Sigmoid colon (tissue), 6 donors: ENCODE measurements at regions not wholly inside any gene's neighbourhood (a gene's known extent, or its start where the extent isn't known, plus 50 kb on each side); places are given as distances from the start of the nearest gene placed in this dataset.

Source experiments
- DNase-seq: peaks from one replicate; pipeline ENCODE4 v3.0.0-alpha.2; 2019
- H3K27ac ChIP-seq, 4 donors: fragments of 200-600 bp; sonication (generic); one replicate each; pipeline ENCODE4 v1.5.1; 2016 to 2019; ENCODE audit warnings: mild to moderate bottlenecking in 1 of 4
- H3K27me3 ChIP-seq, 3 donors: fragments of 200-600 bp; sonication (generic); one replicate each; pipeline ENCODE4 v1.5.1; 2019; ENCODE audit warnings: mild to moderate bottlenecking in 1 of 3
- H3K36me3 ChIP-seq, 4 donors: fragments of 200-600 bp; sonication (generic); one replicate each; pipeline ENCODE4 v1.5.1; 2016 to 2019
- H3K4me1 ChIP-seq, 4 donors: fragments of 200-600 bp; sonication (generic); one replicate each; pipeline ENCODE4 v1.5.1; 2017 to 2019
- H3K4me3 ChIP-seq, 4 donors: fragments of 200-600 bp; sonication (generic); one replicate each; pipeline ENCODE4 v1.5.1; 2017 to 2019; ENCODE audit warnings: mild to moderate bottlenecking in 2 of 4, moderate library complexity in 1 of 4
- H3K9me3 ChIP-seq, 4 donors: fragments of 200-600 bp in 3 of 4; sonication (generic) in 3 of 4; one replicate each; pipeline versions ENCODE4 v1.5.1 to v1.6.1; 2013 to 2019
- EP300 ChIP-seq, 4 donors: sonication (generic); formaldehyde crosslinking; IDR thresholded peaks; one replicate each; pipeline ENCODE4 v1.6.1; 2017; ENCODE audit warnings: antibody characterized with exemption in 4 of 4
- POLR2A ChIP-seq, 2 donors: fragments of 450-650 bp; IDR thresholded peaks; one replicate each; pipeline ENCODE4 v1.6.1; 2016; ENCODE audit warnings: antibody characterized with exemption in 2 of 2, mild to moderate bottlenecking in 2 of 2, moderate library complexity in 2 of 2
- POLR2AphosphoS5 ChIP-seq, 4 donors: sonication (generic); formaldehyde crosslinking; IDR thresholded peaks; one replicate each; pipeline ENCODE4 v1.6.1; 2017; ENCODE audit warnings: antibody characterized with exemption in 4 of 4
- WGBS, 2 donors: extraction: QIAGEN DNeasy Blood & Tissue Kit; methylation state at CpG; one replicate each; pipeline ENCODE4 v1.1.7; 2013; 5-methylcytosine and 5-hydroxymethylcytosine counted together
- intact Hi-C: fragments of 100-400 bp; cut with DNase I; formaldehyde crosslinking; loops from one replicate; pipeline ENCODE4 v1.15.1; 2023
- TF ChIP-seq, protein P1 (sequence below), 4 experiments: fragments of 450-650 bp in 3 of 4; fragments of 200-600 bp in 1 of 4; IDR thresholded peaks; one replicate each; pipeline ENCODE4 v1.5.1; 2016 to 2019; ENCODE audit warnings: antibody characterized with exemption in 4 of 4, mild to moderate bottlenecking in 3 of 4, moderate library complexity in 2 of 4
- donor health status: healthy with polysubstance abuse.
- donor health status: healthy.

DNA sequence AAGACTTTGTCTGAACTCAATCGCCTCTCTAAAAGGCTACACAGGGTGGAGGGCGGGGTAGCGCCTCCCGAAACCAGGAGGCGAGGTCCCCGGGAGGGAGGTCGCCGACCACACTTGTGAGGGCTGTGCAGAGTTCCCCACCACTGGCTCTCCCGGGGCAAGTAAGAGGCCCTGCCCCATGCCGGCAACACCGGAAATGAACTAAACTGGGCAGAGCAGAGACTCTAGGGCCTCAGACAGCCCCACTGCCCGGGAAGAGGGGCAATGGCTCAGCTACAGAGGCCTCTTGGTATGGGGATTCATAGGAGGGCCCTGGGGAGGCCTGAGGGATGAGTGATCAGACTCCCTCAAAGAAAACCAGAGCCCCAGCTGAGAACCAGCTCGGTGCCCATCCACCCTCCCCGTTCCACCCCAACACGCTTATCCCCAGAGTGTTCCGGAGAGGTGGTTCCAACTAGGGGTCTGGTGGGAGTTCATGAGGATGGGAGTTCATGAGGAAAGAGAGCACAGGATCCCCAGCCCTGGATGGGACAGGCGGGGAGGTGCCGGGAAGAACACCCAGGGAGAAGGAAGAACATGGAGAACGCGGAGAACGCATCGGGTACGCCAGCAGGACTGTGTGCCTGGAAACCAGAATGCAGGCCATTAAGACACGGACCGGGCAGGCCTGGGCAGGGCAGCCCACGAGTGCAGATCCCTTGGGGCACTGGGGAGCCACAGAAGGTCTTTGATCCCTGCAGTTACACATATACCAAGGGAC, 89.4 kb upstream of the MYL10 start:
- intact Hi-C loops = no loop called here
- Histone ChIP-seq H3K36me3 (no peaks in the 10 kb centered on the region), H3K27me3 (no peaks in the 10 kb centered on the region), H3K4me3 (no peak overlapping the region), H3K27ac (no peak overlapping the region), H3K9me3 (no peaks in the 10 kb centered on the region), H3K4me1 (peaks cover 0 to 9% (median 5%) of the 10 kb centered on the region in 4 donors)
- no peak for DNase-seq
- 83 to 88% methylated on average over 26 of the region's 26 CpGs for WGBS, 2 donors
- TF ChIP-seq EP300 (IDR thresholded peaks at IDR 0.05) (no peak), POLR2AphosphoS5 (IDR thresholded peaks at IDR 0.05) (no peak)

DNA sequence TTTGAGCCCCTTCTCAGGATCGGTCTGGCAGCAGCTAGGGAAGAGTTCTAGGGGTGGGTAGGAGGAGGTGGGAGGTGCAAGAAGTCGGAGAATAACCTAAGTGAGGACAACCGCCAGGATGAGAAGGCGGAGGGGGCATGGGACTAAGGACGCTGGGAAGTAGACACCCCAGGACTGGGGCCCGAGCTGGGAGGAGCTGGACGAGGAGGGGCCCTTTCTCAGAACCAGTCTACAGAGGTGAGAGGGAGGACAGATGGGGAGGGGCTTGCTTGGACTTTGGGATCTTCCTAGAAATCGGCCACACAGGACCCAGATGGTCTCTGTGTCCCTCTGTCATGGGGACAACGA, 90.0 kb upstream of the MYL10 start:
- Histone ChIP-seq H3K27me3 (no peaks in the 10 kb centered on the region), H3K27ac (no peak overlapping the region), H3K9me3 (no peaks in the 10 kb centered on the region), H3K36me3 (no peaks in the 10 kb centered on the region), H3K4me1 (peaks cover 0 to 9% (median 5%) of the 10 kb centered on the region in 4 donors), H3K4me3 (no peak overlapping the region)
- intact Hi-C loops = no loop called here
- no peak for DNase-seq
- WGBS, 2 donors = 82 to 87% methylated on average over 9 of the region's 9 CpGs
- TF ChIP-seq, protein P1, sequence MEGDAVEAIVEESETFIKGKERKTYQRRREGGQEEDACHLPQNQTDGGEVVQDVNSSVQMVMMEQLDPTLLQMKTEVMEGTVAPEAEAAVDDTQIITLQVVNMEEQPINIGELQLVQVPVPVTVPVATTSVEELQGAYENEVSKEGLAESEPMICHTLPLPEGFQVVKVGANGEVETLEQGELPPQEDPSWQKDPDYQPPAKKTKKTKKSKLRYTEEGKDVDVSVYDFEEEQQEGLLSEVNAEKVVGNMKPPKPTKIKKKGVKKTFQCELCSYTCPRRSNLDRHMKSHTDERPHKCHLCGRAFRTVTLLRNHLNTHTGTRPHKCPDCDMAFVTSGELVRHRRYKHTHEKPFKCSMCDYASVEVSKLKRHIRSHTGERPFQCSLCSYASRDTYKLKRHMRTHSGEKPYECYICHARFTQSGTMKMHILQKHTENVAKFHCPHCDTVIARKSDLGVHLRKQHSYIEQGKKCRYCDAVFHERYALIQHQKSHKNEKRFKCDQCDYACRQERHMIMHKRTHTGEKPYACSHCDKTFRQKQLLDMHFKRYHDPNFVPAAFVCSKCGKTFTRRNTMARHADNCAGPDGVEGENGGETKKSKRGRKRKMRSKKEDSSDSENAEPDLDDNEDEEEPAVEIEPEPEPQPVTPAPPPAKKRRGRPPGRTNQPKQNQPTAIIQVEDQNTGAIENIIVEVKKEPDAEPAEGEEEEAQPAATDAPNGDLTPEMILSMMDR (IDR thresholded peaks at IDR 0.05) = no peak

DNA sequence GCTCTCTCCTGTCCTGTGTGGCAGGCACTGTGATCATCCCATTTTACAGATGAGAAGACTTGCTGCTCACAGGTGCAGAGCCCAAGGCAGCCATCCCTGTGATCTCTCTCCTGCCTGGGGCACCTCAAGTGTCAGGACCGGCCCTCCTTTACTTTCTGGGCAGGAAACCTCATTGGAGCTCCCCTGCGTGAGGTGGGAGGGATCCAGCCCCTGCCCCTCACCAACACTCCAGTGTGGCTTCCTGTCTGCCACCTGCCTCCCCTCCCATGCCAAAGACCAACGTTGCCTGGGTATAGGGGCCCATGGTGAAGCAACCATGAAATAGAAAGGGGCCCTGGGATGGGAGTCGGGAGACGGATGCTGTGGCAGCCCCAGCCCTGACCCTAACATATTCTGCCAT, 91.2 kb upstream of the MYL10 start:
- no peaks in the 10 kb centered on the region for H3K27me3 ChIP-seq

DNA sequence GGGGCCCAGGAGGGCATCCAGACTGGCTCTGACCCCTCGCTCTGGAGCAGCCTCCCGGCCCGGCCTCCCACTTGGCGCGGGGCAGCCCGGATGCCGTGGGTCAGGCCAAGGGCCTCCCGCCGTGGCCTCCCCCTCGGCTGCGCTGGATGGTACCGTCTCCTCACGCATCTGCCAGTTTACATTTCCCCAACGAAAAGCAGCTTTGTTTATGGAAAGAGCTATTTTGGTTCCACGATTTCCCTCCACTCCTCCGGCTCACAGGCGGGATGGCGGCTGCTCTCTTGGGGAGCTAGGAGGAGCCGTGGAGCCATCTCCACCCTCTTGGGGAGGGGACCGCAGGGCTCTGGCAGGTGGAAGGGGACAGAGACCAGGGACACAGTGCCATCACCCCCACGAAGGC, 93.2 kb upstream of the MYL10 start:
- Histone ChIP-seq H3K36me3 (no peaks in the 10 kb centered on the region), H3K27me3 (no peaks in the 10 kb centered on the region), H3K4me3 (no peak overlapping the region), H3K27ac (no peak overlapping the region), H3K9me3 (no peaks in the 10 kb centered on the region), H3K4me1 (peaks cover 0 to 9% (median 5%) of the 10 kb centered on the region in 4 donors)
- 78 to 83% methylated on average over 21 of the region's 21 CpGs for WGBS, 2 donors
- no peak for DNase-seq
- intact Hi-C loops = no loop called here
- no peak for TF ChIP-seq POLR2AphosphoS5 (IDR thresholded peaks at IDR 0.05)
- no peak for TF ChIP-seq EP300 (IDR thresholded peaks at IDR 0.05)
- TF ChIP-seq POLR2A (IDR thresholded peaks at IDR 0.05) = no peak
- TF ChIP-seq, protein P1 (IDR thresholded peaks at IDR 0.05) = no peak

More for the DNA sequence above, 91.2 kb upstream of the MYL10 start:
- DNase-seq = no peak
- WGBS, 2 donors = 50 to 85% methylated on average over 5 of the region's 5 CpGs
- intact Hi-C loops = no loop called here
- Histone ChIP-seq H3K9me3 (no peaks in the 10 kb centered on the region), H3K4me1 (peaks cover 0 to 9% (median 5%) of the 10 kb centered on the region in 4 donors), H3K4me3 (no peak overlapping the region), H3K36me3 (no peaks in the 10 kb centered on the region), H3K27ac (no peak overlapping the region)
- no peak for TF ChIP-seq EP300 (IDR thresholded peaks at IDR 0.05)
- TF ChIP-seq, protein P1 (IDR thresholded peaks at IDR 0.05) = no peak
- TF ChIP-seq POLR2A (IDR thresholded peaks at IDR 0.05) = no peak
- no peak for TF ChIP-seq POLR2AphosphoS5 (IDR thresholded peaks at IDR 0.05)

DNA sequence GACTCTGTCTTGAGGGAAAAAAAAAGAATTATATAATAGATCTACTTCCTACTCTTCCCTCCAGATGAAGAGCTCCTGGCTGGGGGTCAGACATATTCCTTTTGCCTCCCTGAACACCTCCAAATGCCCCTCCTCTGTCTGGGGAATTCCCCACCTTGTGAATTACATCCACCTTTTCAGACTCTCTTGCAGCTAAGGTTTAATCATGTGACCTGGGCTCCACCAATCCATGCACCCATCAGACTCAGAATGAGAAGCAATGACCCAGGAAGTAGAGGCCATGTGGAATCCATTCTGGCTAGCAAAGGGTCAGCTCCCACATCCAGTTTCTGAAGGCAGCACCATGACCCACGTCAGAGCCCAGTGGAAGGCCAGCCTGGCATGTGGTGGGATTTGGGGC, 93.6 kb upstream of the CUX1 start:
- Histone ChIP-seq H3K36me3 (no peaks in the 10 kb centered on the region), H3K27me3 (no peaks in the 10 kb centered on the region), H3K4me1 (peaks cover 0 to 9% (median 5%) of the 10 kb centered on the region in 4 donors), H3K27ac (no peak overlapping the region), H3K4me3 (no peak overlapping the region), H3K9me3 (no peaks in the 10 kb centered on the region)
- no peak for TF ChIP-seq POLR2AphosphoS5 (IDR thresholded peaks at IDR 0.05)
- no peak for TF ChIP-seq POLR2A (IDR thresholded peaks at IDR 0.05)
- DNase-seq = no peak
- 89 to 91% methylated on average over 1 of the region's 1 CpG for WGBS, 2 donors
- intact Hi-C loops = no loop called here

DNA sequence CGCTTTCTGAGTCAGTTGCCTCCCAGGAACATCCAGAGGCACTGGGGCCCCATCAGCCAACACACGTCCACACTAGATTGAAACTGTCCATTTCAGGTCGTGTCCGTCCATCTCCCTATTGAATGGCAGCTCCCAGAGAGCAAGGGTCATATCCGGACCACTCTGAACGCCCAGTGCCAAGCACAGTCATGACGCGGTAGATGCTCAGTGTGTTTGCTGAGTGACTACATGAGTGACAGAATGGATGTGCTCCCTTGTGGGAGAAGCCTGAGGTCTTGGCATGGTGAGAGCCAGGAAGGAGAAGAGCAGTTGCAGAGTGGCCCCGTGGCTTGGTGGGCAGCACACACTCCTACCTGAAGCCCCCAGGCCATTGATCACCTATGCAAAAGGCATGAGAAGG, 92.5 kb upstream of the CUX1 start:
- no peak for DNase-seq
- Histone ChIP-seq H3K4me1 (peaks cover 0 to 9% (median 5%) of the 10 kb centered on the region in 4 donors), H3K9me3 (no peaks in the 10 kb centered on the region), H3K4me3 (no peak overlapping the region), H3K36me3 (no peaks in the 10 kb centered on the region), H3K27ac (no peak overlapping the region), H3K27me3 (no peaks in the 10 kb centered on the region)
- intact Hi-C loops = no loop called here
- 95% methylated on average over 9 of the region's 9 CpGs for WGBS, 2 donors
- TF ChIP-seq EP300 (IDR thresholded peaks at IDR 0.05) (no peak), POLR2A (IDR thresholded peaks at IDR 0.05) (no peak), POLR2AphosphoS5 (IDR thresholded peaks at IDR 0.05) (no peak)
- TF ChIP-seq, protein P1 (IDR thresholded peaks at IDR 0.05) = no peak
